Activated CD4-positive, CD25-positive, alpha-beta regulatory T cell treated with anti-CD3 and anti-CD28 coated beads, Interleukin-2, amount 50 U/mL, for 16 hours (primary cell): ENCODE measurements at regions not wholly inside any gene's neighbourhood (a gene's known extent, or its start where the extent isn't known, plus 50 kb on each side); places are given as distances from the start of the nearest gene placed in this dataset.
"Not testable (repeated sequence)": the region's sequence is repeated elsewhere in the genome, so short reads cannot be mapped to it uniquely, and the experiment has no call there.

Experiments used
- DNase-seq: peaks from one replicate; pipeline ENCODE4 v3.0.0-alpha.2; 2020; ENCODE audit warnings: low read depth, low spot score

DNA sequence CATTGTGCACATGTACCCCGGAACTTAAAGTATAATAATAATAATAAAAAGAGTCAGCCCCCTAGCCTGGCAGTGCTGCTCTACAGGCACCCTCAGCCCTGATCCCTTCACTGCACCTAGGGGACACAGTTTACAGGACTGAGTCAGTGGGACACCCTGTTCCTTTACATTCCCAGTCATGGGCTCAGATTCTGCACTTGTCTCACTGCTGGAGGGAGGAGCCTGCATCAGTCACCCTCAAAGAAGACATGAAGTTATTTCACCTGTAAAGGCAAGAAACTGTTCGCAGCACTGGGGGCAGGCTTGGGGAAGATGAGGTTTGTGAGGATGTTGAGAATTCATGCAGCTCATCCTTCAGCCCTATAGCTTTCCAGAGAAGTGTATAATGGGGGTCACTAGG lies 50.7 kb upstream of the VPREB1 start:
- no peak for DNase-seq

DNA sequence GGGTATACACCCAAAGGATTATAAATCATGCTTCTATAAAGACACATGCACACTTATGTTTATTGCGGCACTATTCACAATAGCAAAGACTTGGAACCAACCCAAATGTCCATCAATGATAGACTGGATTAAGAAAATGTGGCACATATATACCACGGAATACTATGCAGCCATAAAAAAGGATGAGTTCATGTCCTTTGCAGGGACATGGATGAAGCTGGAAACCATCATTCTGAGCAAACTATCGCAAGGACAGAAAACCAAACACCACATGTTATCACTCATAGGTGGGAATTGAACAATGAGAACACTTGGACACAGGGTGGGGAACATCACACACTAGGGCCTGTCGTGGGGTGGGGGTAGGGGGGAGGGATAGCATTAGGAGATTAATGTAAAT lies 51.1 kb upstream of the VPREB1 start:
- DNase-seq, result not testable (repeated sequence)

DNA sequence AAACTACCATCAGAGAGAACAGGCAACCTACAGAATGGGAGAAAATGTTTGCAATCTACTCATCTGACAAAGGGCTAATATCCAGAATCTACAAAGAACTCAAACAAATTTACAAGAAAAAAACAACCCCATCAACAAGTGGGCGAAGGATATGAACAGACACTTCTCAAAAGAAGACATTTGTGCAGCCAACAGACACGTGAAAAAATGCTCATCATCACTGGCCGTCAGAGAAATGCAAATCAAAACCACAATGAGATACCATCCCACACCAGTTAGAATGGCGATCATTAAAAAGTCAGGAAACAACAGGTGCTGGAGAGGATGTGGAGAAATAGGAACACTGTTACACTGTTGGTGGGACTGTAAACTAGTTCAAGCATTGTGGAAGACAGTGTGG lies 51.6 kb upstream of the VPREB1 start:
- not testable (repeated sequence) for DNase-seq

DNA sequence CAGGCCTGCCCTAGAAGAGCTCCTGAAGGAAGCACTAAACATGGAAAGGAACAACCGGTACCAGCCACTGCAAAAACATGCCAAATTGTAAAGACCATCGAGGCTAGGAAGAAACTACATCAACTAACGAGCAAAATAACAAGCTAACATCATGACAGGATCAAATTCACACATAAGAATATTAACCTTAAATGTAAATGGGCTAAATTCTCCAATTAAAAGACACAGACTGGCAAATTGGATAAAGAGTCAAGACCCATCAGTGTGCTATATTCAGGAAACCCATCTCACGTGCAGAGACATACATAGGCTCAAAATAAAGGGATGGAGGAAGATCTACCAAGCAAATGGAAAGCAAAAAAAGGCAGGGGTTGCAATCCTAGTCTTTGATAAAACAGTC lies 54.8 kb upstream of the VPREB1 start:
- not testable (repeated sequence) for DNase-seq

DNA sequence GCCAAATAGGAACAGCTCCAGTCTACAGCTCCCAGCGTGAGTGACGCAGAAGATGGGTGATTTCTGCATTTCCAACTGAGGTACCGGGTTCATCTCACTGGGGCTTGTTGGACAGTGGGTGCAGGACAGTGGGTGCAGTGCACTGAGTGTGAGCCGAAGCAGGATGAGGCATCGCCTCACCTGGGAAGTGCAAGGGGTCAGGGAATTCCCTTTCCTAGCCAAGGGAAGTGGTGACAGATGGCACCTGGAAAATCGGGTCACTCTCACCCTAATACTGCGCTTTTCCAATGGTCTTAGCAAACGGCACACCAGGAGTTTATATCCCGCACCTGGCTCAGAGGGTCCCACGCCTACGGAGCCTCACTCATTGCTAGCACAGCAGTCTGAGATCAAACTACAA lies 56.7 kb upstream of the VPREB1 start:
- DNase-seq, result not testable (repeated sequence)

DNA sequence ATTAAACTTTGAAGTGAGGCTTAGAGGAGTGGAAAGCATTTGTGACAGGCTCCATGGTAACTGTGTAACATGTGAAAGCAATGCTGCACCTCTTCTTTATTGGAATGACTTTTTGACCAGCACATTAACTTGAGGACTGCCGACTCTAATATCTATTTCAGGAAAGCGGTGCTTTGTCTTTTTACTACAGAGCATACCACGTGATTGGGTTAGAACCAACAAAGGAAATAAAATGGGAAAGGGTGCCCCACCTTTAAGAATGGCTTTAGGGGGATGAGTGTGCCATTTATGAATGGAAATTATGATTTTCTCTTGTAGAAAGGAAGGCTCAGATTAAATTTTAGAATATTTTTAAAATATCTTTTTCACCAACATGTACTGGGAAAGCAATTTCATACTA lies 57.3 kb upstream of the VPREB1 start:
- DNase-seq, result no peak

DNA sequence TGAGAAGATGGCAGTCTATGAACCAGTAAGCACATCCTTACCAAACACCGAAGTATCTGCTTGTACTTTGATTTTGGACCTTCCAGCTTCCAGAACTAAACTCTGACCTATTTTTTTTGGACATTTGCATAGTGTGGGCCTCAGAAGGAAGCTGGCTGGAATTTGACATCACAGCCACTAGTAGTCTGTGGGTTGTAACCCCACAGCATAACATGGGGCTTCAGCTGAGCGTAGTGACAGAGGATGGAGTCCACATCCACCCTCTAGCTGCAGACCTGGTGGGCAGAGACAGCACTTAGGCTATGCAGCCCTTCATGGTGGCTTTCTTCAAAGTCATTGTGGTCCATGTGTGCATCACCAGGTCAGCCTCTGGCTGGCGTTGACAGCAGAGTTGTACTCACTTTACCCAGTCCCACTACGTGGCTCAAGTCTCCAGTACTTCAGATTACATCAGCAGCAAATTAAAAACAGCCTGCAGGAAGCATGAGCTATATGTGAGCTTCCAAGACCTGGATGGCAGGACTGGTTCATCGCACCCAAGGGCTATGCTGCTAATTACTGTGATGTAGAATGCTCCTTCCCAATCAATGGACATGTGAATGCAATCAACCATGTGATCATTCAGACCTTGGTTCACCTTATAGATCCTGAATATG lies 58.6 kb upstream of the VPREB1 start:
- no peak for DNase-seq

DNA sequence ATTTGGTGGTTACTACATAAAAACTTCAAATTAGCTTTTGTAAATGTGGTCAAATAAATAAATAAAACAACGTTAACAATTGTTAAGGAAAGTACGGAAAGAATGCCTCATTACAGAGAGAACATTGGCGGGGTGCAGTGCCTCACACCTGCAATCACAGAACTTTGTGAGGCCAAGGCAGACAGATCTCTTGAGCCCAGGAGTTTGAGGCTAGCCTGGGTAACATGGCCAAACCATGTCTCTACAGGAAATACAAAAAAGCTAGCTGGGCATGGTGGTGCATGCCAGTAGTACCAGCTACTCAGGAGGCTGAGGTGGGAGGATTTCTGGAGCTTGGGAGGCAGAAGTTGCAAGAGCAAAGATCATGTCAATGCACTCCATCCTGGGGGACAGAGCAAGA lies 59.4 kb upstream of the VPREB1 start:
- no peak for DNase-seq

DNA sequence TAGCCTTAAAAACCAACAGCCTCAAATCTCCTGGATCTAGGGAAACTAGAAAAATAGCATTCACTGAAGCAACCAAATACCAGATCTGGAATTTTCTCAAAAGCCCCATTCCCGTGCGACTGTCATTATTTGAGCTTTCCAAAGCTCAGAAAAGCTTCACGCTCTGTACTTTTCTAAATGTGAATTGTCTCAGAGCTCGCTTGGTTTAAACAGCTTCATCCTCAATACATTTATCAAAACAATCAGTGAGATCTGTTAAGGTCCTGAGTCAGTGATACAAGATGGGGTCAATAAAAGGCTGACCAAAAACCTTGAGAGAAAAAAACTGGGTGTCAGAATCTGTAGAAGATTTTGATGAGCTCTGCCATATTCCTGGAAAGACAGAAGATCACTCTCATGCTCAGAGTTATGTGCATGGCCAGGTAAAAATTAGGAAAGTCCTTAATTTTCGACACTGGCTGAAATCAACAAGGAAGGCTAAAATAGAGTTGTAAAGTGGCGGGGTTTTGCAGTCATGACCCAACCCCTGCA lies 60.2 kb upstream of the VPREB1 start:
- DNase-seq, result no peak

DNA sequence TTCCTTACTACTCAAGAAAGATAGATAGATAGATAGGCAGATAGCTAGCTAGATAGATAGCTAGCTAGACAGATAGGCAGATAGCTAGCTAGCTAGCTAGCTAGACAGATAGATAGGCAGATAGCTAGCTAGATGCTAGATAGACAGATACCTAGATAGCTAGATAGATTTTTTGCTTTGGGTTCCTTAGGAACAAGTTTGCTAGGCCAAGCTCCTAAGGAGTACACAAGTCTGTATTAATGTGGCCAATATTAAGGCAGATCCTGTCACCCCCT lies 61.7 kb upstream of the VPREB1 start:
- DNase-seq, result no peak

DNA sequence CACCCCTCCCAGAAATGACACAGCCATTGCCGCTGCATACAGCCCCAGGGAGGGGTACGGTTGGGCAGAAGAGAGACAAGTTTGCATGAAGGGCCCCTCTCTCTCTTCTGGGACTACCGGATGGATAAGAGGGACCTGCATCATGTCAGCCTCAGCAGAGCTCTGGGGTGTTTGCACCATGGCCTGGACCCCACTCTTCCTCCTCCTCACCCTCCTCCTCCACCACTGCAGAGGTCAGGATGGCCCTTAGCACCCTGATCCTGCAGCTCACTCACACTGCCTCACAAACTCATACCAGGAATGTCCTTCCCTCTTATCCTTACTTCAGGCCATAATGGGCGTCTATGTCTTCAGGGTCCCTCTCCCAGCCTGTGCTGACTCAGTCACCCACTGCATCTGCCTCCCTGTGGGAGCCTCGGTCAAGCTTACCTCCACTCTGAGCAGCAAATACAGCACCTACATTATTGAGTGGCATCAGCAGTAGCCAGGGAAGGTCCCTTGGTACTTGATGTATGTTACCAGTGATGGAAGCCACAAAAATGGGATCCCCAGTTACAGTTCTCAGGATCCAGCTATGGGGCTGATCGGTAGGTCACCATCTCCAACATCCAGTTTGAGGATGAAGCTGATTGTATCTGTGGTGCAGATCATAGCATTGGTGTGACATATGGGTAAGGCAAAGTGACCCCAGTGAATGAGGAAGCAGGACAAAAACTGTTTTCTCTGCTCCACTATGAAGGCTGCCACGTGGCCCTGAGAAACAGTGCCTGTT lies 62.2 kb upstream of the VPREB1 start:
- no peak for DNase-seq

DNA sequence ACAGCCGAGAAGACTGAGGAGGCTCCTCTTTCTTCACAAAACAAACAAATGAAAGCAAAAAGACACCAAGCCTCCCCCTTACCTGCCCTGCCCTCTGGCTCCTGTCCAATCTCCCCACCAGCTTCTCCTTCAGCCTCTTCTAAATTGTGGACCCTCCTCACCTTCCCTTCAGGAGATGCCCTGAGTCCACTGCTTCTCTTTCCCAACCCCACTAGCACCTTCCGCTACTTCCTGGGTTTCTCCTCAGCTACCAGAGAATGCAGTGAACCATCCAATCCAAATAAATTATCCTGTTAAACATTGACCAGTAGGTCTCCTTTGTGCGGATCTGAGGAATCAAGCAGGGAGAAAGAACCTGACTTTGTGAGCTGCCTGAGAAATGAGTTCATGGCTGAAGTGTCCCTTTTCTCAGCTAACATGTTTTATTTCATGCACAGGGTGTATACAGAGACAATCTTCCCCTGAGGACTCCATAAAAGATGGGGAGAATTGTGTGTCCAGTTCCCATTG lies 63.2 kb upstream of the VPREB1 start:
- no peak for DNase-seq

DNA sequence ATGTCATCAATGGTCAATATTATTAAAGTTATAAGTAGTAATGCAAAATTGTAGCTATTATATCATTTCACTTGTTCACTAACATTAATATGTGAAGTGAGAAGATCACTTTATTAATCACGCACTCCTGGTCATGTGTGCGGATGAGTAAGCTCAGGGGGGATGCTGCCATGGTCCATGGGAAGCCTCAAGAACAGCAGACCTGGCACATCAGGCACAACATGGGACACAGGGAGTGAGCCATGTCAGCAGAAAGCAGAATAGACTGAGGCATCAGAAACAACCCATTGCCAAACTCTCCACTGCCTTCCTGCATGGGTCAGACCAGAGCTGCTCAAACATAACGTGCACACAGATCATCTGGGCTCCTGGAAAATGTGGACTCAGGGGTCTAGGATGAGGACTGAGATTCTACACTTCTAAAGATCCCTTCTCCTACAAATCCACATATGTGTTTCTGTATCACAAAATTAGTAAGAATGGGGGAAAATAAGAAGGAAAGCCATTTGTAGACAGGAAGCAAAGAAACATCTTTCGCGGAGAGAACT lies 63.8 kb upstream of the VPREB1 start:
- no peak for DNase-seq

DNA sequence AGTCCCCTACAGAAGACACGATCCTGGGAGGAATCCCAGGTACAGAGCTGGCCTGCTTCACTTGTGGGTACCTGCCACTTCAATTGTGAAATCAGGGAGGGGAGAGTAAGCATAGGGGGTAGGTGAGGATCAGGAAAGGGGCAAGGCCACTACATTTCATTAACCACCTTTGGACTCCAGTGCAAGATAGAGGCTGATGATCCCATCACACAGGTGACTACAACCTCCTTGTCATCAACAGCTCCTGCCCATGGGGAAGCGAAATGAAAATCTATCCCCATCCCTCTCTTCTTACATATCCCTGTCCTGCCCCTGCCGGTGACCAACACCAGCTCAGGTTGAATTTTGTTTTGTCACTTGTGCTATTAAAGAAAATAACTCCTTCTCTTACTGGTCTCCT lies 64.7 kb upstream of the VPREB1 start:
- no peak for DNase-seq

DNA sequence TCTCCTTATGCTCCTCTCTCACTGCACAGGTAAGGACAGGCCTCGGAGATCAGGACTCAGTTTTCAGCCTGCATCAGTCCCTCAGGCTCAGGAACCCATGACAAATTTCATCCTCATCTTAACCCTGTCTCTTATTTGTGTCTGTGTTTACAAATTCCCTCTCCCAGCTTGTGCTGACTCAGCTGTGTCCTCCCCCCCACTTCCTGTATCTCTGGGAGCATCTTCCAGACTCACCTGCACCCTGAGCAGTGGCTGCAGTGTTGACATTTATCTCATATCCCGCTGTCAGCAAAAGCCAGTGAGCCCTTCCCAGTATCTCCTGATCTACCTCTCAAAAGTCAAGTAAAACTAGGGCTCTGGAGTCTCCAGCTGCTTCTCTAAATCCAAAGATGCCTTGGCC lies 65.6 kb upstream of the VPREB1 start:
- DNase-seq, result no peak

DNA sequence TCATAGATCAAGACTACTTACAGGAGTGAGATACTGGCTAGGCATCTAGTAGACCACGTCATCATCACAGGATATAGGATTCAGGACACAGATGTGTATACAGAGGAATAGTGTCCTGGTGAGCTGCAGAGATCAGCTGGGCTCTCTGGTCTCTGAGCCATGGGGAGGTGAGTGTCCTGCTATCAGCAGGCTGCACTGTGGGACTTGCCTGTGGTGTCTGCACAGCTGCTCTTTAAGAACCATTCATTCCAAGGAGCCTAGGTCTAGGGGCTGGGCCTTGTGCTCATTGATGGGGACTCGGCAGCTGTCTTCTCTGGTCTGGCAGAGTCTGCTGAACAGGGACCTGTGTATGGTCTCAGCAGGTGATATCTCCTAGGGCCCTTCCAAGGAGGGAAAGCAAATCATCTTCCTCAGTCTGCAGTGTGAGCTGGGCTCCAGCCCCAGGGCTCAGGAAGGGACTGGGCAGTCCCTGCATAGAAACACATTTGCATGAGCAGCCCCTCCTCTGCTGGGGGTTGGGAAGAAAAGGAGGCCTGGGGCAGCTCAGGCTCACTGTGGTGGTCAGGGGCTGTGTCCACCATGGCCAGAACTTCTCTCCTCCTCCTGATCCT lies 66.1 kb upstream of the VPREB1 start:
- DNase-seq, result no peak

DNA sequence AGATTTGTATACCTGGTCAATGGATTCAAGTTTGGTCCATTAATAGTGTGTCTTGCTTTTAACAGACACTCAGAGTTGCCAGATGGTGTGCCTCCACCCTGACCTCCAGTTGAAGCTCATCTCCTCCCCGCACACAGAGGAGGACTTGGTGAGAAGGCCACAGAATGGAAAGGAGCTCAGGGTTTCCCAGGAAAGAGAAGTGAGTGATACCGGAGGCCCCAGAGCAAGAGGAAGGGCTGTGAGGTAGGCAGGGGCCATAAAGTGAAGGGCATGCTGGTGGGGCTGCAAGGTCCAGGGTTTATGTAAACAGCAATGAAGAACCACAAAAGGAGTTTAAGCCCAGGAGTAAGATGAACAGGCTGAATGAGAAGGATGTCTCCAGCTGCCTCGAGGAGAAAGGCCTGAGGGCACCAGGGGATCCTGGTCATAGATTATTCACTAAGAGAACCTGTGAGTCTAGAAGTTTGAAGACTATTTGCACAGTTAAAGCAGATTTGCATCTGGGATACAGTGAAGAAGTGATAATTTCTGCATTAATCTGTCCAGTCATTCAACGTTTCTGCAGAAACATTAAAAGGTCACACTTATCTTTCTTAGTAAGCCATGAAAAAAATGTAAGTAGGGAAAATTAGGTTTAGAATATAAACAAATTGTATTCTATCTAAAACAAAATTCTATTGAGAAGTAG lies 67.5 kb upstream of the VPREB1 start:
- DNase-seq, result no peak

DNA sequence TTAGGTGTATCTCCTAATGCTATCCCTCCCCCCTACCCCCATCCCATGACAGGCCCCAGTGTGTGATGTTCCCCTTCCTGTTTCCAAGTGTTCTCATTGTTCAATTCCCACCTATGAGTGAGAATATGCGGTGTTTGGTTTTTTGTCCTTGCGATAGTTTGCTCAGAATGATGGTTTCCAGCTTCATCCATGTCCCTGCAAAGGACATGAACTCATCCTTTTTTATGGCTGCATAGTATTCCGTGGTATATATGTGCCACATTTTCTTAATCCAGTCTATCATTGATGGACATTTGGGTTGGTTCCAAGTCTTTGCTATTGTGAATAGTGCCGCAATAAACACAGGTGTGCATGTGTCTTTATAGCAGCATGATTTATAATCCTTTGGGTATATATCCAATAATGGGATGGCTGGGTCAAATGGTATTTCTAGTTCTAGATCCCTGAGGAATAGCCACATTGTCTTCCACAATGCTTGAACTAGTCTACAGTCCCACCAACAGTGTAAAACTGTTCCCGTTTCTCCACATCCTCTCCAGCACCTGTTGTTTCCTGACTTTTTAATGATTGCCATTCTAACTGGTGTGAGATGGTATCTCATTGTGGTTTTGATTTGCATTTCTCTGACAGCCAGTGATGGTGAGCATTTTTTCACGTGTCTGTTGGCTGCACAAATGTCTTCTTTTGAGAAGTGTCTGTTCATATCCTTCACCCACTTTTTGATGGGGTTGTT lies 71.5 kb upstream of the VPREB1 start:
- not testable (repeated sequence) for DNase-seq

DNA sequence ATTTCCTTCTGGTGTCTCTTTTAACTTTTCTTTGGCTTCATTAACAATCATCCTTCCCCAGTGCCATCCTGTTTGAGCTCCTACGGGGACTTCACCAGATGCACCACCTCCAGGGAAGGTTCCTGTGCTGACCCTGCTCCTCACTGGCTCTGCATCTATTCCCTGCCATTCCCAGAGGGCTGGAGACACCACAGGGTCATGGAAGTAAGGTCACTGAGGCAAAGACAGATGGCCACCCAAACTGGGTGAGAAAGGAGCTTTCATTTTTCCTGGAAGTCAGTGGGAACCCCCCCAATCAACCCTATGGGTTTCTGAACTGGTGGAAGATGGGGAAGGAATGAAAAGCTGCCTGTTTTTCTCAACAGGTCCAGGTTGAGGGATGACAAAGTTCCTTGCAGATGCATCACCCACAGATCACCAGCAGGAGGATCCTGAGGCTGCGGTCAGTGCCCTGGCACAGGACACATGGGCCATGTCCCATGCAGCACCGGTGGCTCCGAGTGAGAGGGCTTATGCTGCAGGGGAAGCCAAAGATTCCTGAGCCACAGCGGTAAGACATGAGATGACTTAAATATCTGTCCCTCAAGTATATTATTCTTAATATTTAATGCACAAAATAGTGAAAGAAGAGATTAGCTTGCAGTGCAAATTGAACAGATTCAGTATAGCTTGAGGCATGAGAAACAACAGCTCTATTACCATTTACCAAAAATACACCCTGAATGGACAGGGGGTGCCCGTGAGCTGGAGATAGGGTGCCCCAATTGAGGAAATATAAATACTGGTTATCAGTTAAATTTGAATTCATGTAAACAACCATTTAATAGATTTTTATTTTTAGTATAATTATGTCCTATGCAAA lies 73.0 kb upstream of the VPREB1 start:
- no peak for DNase-seq

DNA sequence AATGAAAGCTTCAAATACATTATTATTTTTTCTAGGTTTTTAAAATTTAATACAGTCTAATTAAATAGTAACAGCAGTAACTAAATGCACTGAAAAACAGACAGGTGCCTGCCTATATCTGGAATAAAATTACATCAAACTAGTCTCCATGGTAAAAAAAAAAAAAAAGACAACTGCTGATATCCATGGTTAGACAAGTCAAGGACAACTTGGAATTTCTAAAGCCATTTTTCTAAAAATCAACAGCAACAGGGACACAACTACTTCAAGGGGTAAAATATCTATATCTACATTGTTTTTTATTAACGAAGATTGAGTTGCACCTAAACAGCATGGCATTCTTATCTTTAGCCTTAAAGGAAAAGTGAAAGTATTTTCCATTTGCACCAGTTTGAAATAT lies 74.7 kb upstream of the VPREB1 start:
- no peak for DNase-seq
